ENCODE measurements at regions not wholly inside any gene's neighbourhood (a gene's known extent, or its start where the extent isn't known, plus 50 kb on each side); places are given as distances from the start of the nearest gene placed in this dataset.

- Histone ChIP-seq H3K4me2 (ENCODE audit: low read depth, low read length, poor library complexity, severe bottlenecking) (no peak overlapping the region), H3K27me3 (ENCODE audit: low read length) (no peaks in the 10 kb centered on the region), H3K9me3 (ENCODE audit: insufficient read depth, low read length) (no peaks in the 10 kb centered on the region), H3K9me2 (replicated peaks; ENCODE audit: insufficient read depth, low read length) (no peaks in the 10 kb centered on the region), H3K36me3 (ENCODE audit: low read length) (no peaks in the 10 kb centered on the region), H3K9ac (ENCODE audit: low read length) (no peak overlapping the region), H3K4me3 (ENCODE audit: insufficient read depth, low read length, poor library complexity, severe bottlenecking) (no peak overlapping the region), H4K20me1 (ENCODE audit: low read depth, low read length) (no peaks in the 10 kb centered on the region), H2AFZ (ENCODE audit: low read depth, low read length, severe bottlenecking) (no peak overlapping the region), H3K27ac (ENCODE audit: low read depth, low read length) (no peak overlapping the region), H3K79me2 (ENCODE audit: insufficient read depth, low read length) (no peaks in the 10 kb centered on the region), H3F3A (ENCODE audit: insufficient read depth) (no peaks in the 10 kb centered on the region)
- no peak for TF ChIP-seq CTCF (IDR thresholded peaks at IDR 0.05; ENCODE audit: insufficient read depth, low read length, poor library complexity, severe bottlenecking)
- no peak for TF ChIP-seq EZH2phosphoT487 (conservative IDR thresholded peaks at IDR 0.05; ENCODE audit: low read length)
Observed at GRCh38 chr2:173747035-173747434, 218.1 kb downstream of the SP3 start.

- no peak overlapping the region for H3K4me2 ChIP-seq (ENCODE audit: low read depth, low read length, poor library complexity, severe bottlenecking)
- TF ChIP-seq CTCF (IDR thresholded peaks at IDR 0.05; ENCODE audit: insufficient read depth, low read length, poor library complexity, severe bottlenecking) (no peak), EZH2phosphoT487 (conservative IDR thresholded peaks at IDR 0.05; ENCODE audit: low read length) (no peak)
- H3F3A ChIP-seq (ENCODE audit: insufficient read depth), result no peaks in the 10 kb centered on the region
- no peaks in the 10 kb centered on the region for H3K79me2 ChIP-seq (ENCODE audit: insufficient read depth, low read length)
- H3K4me3 ChIP-seq (ENCODE audit: insufficient read depth, low read length, poor library complexity, severe bottlenecking), result no peak overlapping the region
- H3K9me3 ChIP-seq (ENCODE audit: insufficient read depth, low read length), result no peaks in the 10 kb centered on the region
- H3K27ac ChIP-seq (ENCODE audit: low read depth, low read length), result no peak overlapping the region
- H3K27me3 ChIP-seq (ENCODE audit: low read length), result no peaks in the 10 kb centered on the region
- H3K36me3 ChIP-seq (ENCODE audit: low read length), result no peaks in the 10 kb centered on the region
- H4K20me1 ChIP-seq (ENCODE audit: low read depth, low read length), result no peaks in the 10 kb centered on the region
- H3K9ac ChIP-seq (ENCODE audit: low read length), result no peak overlapping the region
- no peak overlapping the region for H2AFZ ChIP-seq (ENCODE audit: low read depth, low read length, severe bottlenecking)
- no peaks in the 10 kb centered on the region for H3K9me2 ChIP-seq (replicated peaks; ENCODE audit: insufficient read depth, low read length)
Observed at GRCh38 chr2:173749315-173749714, 215.9 kb downstream of the SP3 start.

GRCh38 chr2:173750353-173750801 is 214.8 kb downstream of the SP3 start:
- Histone ChIP-seq H3K9me2 (replicated peaks; ENCODE audit: insufficient read depth, low read length) (no peaks in the 10 kb centered on the region), H3K27ac (ENCODE audit: low read depth, low read length) (no peak overlapping the region), H3K36me3 (ENCODE audit: low read length) (no peaks in the 10 kb centered on the region), H3K79me2 (ENCODE audit: insufficient read depth, low read length) (no peaks in the 10 kb centered on the region), H3K4me3 (ENCODE audit: insufficient read depth, low read length, poor library complexity, severe bottlenecking) (no peak overlapping the region), H3K9ac (ENCODE audit: low read length) (no peak overlapping the region), H3F3A (ENCODE audit: insufficient read depth) (no peaks in the 10 kb centered on the region), H3K9me3 (ENCODE audit: insufficient read depth, low read length) (no peaks in the 10 kb centered on the region), H4K20me1 (ENCODE audit: low read depth, low read length) (no peaks in the 10 kb centered on the region), H2AFZ (ENCODE audit: low read depth, low read length, severe bottlenecking) (no peak overlapping the region), H3K27me3 (ENCODE audit: low read length) (no peaks in the 10 kb centered on the region), H3K4me2 (ENCODE audit: low read depth, low read length, poor library complexity, severe bottlenecking) (no peak overlapping the region)
- TF ChIP-seq CTCF (IDR thresholded peaks at IDR 0.05; ENCODE audit: insufficient read depth, low read length, poor library complexity, severe bottlenecking), result no peak
- TF ChIP-seq EZH2phosphoT487 (conservative IDR thresholded peaks at IDR 0.05; ENCODE audit: low read length), result no peak
